Activated T-helper 1 cell treated with anti-CD3 and anti-CD28 coated beads, Interleukin-2, amount 50 U/mL, for 16 hours (primary cell): ENCODE measurements at regions not wholly inside any gene's neighbourhood (a gene's known extent, or its start where the extent isn't known, plus 50 kb on each side); places are given as distances from the start of the nearest gene placed in this dataset.

ENCODE experiments used
- DNase-seq, 2 donors: peaks; one replicate each; pipeline ENCODE4 v3.0.0-alpha.2; 2020; ENCODE audit warnings: low read depth in 1 of 2, low spot score in 1 of 2

GRCh38 chr1:114314576-114314975 lies 160.9 kb upstream of the SYT6 start:
- no peak for DNase-seq

GRCh38 chr1:114314098-114314497 lies 160.4 kb upstream of the SYT6 start:
- no peak for DNase-seq

- no peak for DNase-seq
Observed at GRCh38 chr1:114310695-114311271, 157.1 kb upstream of the SYT6 start.

GRCh38 chr1:114302821-114303220 lies 149.2 kb upstream of the SYT6 start:
- no peak for DNase-seq

GRCh38 chr1:114299331-114299975 lies 145.8 kb upstream of the SYT6 start:
- DNase-seq: no peak

- no peak for DNase-seq
Observed at GRCh38 chr1:114298008-114298407, 144.3 kb upstream of the SYT6 start.

- DNase-seq: no peak
Observed at GRCh38 chr1:114296413-114296812, 142.7 kb upstream of the SYT6 start.

- DNase-seq: no peak
Observed at GRCh38 chr1:114295321-114295720, 141.7 kb upstream of the SYT6 start.

- no peak for DNase-seq
Observed at GRCh38 chr1:114292835-114293234, 139.2 kb upstream of the SYT6 start.

- no peak for DNase-seq
Observed at GRCh38 chr1:114292194-114292593, 138.5 kb upstream of the SYT6 start.

GRCh38 chr1:114290776-114291175 lies 137.1 kb upstream of the SYT6 start:
- no peak for DNase-seq

- no peak for DNase-seq
Observed at GRCh38 chr1:114290341-114290740, 136.7 kb upstream of the SYT6 start.

- no peak for DNase-seq
Observed at GRCh38 chr1:114289824-114290223, 136.2 kb upstream of the SYT6 start.

GRCh38 chr1:114289306-114289705 lies 135.6 kb upstream of the SYT6 start:
- DNase-seq: no peak

GRCh38 chr1:114286960-114287359 lies 133.3 kb upstream of the SYT6 start:
- no peak for DNase-seq

GRCh38 chr1:114286179-114286578 lies 132.5 kb upstream of the SYT6 start:
- DNase-seq: no peak

- peak; percentile 67 to 68 for DNase-seq
Observed at GRCh38 chr1:114282751-114283403, 129.2 kb upstream of the SYT6 start.

GRCh38 chr1:114278911-114279310 lies 125.2 kb upstream of the SYT6 start:
- DNase-seq: no peak

GRCh38 chr1:114278430-114278829 lies 124.8 kb upstream of the SYT6 start:
- no peak for DNase-seq

- no peak for DNase-seq
Observed at GRCh38 chr1:114274621-114275317, 121.1 kb upstream of the SYT6 start.

GRCh38 chr1:114272593-114272992 lies 118.9 kb upstream of the SYT6 start:
- DNase-seq: no peak

GRCh38 chr1:114270718-114271117 lies 117.0 kb upstream of the SYT6 start:
- no peak for DNase-seq
